Endodermal cell (in vitro differentiated cells): ENCODE measurements at regions not wholly inside any gene's neighbourhood (a gene's known extent, or its start where the extent isn't known, plus 50 kb on each side); places are given as distances from the start of the nearest gene placed in this dataset.

Experiments used
- DNase-seq: peaks from one replicate; pipeline ENCODE4 v3.0.0-alpha.2; 2017
- H3K27ac ChIP-seq: 2 replicates; pipeline ENCODE4 v1.5.1; 2013; ENCODE audit warnings: mild to moderate bottlenecking, low read depth, low read length, moderate library complexity
- H3K27me3 ChIP-seq: 2 replicates; pipeline ENCODE4 v1.6.1; 2013; ENCODE audit warnings: mild to moderate bottlenecking, low read length, moderate library complexity; ENCODE audit not compliant: insufficient read depth, control insufficient read depth, poor library complexity, severe bottlenecking
- H3K36me3 ChIP-seq: 2 replicates; pipeline ENCODE4 v1.7.0; 2013; ENCODE audit warnings: mild to moderate bottlenecking, low read length, moderate library complexity; ENCODE audit not compliant: control insufficient read depth, insufficient read depth
- H3K4me1 ChIP-seq: one replicate; pipeline ENCODE4 v1.7.0; 2013; ENCODE audit warnings: low read length; ENCODE audit not compliant: control insufficient read depth, insufficient read depth
- H3K4me3 ChIP-seq: 2 replicates; pipeline ENCODE4 v1.5.1; 2013; ENCODE audit warnings: mild to moderate bottlenecking, low read length, moderate library complexity
- H3K9ac ChIP-seq: 2 replicates; pipeline ENCODE4 v1.6.1; 2013; ENCODE audit warnings: mild to moderate bottlenecking, low read length, moderate library complexity; ENCODE audit not compliant: poor library complexity, severe bottlenecking; ENCODE audit errors: extremely low read depth
- H3K9me3 ChIP-seq: 2 replicates; pipeline ENCODE4 v1.6.1; 2013; ENCODE audit warnings: mild to moderate bottlenecking, low read length, moderate library complexity; ENCODE audit not compliant: control insufficient read depth
- H3K27ac Mint-ChIP-seq: 2 replicates; pipeline ENCODE4 v1.8.0; 2020; ENCODE audit warnings: mixed read lengths
- H3K27me3 Mint-ChIP-seq: 2 replicates; pipeline ENCODE4 v1.8.0; 2021; ENCODE audit warnings: mild to moderate bottlenecking, mixed read lengths; ENCODE audit not compliant: insufficient read depth
- H3K36me3 Mint-ChIP-seq: 2 replicates; pipeline ENCODE4 v1.8.0; 2020; ENCODE audit warnings: low read depth, mixed read lengths
- H3K4me1 Mint-ChIP-seq: 2 replicates; pipeline ENCODE4 v1.8.0; 2020; ENCODE audit warnings: mixed read lengths
- H3K4me3 Mint-ChIP-seq: 2 replicates; pipeline ENCODE4 v1.8.0; 2020; ENCODE audit warnings: mild to moderate bottlenecking, moderate library complexity, mixed read lengths
- H3K9me3 Mint-ChIP-seq: 2 replicates; pipeline ENCODE4 v1.8.0; 2020; ENCODE audit warnings: mild to moderate bottlenecking, mixed read lengths
- CTCF ChIP-seq: fragments of 200-600 bp; sonication (generic); conservative IDR thresholded peaks from 2 replicates; pipeline ENCODE4 v1.5.0; 2021; ENCODE audit warnings: antibody characterized with exemption, mild to moderate bottlenecking
- WGBS, 2 experiments: methylation state at CpG; one replicate each; pipeline versions ENCODE4 v1.1.5 to v1.1.7; 2013; ENCODE audit warnings: missing lambda C conversion rate in 2 of 2, mixed read lengths in 1 of 2; ENCODE audit not compliant: insufficient coverage in 1 of 2, insufficient read length in 1 of 2; 5-methylcytosine and 5-hydroxymethylcytosine counted together

- Mint-ChIP-seq H3K4me1 (peaks cover 12% of the 10 kb centered on the region), H3K27ac (no peak overlapping the region), H3K27me3 (peaks cover 31% of the 10 kb centered on the region), H3K9me3 (no peaks in the 10 kb centered on the region), H3K36me3 (no peaks in the 10 kb centered on the region), H3K4me3 (no peak overlapping the region)
- no peak overlapping the region for H3K9ac ChIP-seq
- no peak overlapping the region for H3K4me3 ChIP-seq
- 91 to 94% methylated on average over 5 to 8 of the region's 8 CpGs for WGBS, 2 experiments
- no peak for TF ChIP-seq CTCF
- H3K27ac ChIP-seq: no peak overlapping the region
- H3K27me3 ChIP-seq: no peaks in the 10 kb centered on the region
- no peaks in the 10 kb centered on the region for H3K36me3 ChIP-seq
- DNase-seq: no peak
- no peaks in the 10 kb centered on the region for H3K9me3 ChIP-seq
- no peaks in the 10 kb centered on the region for H3K4me1 ChIP-seq
Observed at GRCh38 chr22:27581688-27582087, 219.9 kb downstream of the MN1 start.

GRCh38 chr22:27583856-27584255 is 217.7 kb downstream of the MN1 start:
- H3K36me3 ChIP-seq: no peaks in the 10 kb centered on the region
- H3K4me3 ChIP-seq: no peak overlapping the region
- H3K9ac ChIP-seq: no peak overlapping the region
- Mint-ChIP-seq H3K9me3 (no peaks in the 10 kb centered on the region), H3K4me1 (peaks cover 15% of the 10 kb centered on the region), H3K4me3 (no peak overlapping the region), H3K36me3 (no peaks in the 10 kb centered on the region), H3K27ac (no peak overlapping the region), H3K27me3 (peaks cover 30% of the 10 kb centered on the region)
- WGBS, 2 experiments: 80 to 95% methylated on average over 6 to 9 of the region's 9 CpGs
- no peak for DNase-seq
- no peak for TF ChIP-seq CTCF
- H3K27ac ChIP-seq: no peak overlapping the region
- H3K27me3 ChIP-seq: no peaks in the 10 kb centered on the region
- H3K9me3 ChIP-seq: no peaks in the 10 kb centered on the region
- H3K4me1 ChIP-seq: no peaks in the 10 kb centered on the region

GRCh38 chr22:27585141-27585540 is 216.4 kb downstream of the MN1 start:
- no peak overlapping the region for H3K27ac ChIP-seq
- Mint-ChIP-seq H3K27ac (no peak overlapping the region), H3K9me3 (no peaks in the 10 kb centered on the region), H3K4me3 (no peak overlapping the region), H3K36me3 (no peaks in the 10 kb centered on the region), H3K27me3 (peaks cover 22% of the 10 kb centered on the region), H3K4me1 (peaks cover 15% of the 10 kb centered on the region)
- no peak for DNase-seq
- no peak overlapping the region for H3K9ac ChIP-seq
- H3K36me3 ChIP-seq: no peaks in the 10 kb centered on the region
- no peaks in the 10 kb centered on the region for H3K27me3 ChIP-seq
- no peaks in the 10 kb centered on the region for H3K9me3 ChIP-seq
- TF ChIP-seq CTCF: no peak
- 88 to 94% methylated on average over 2 of the region's 2 CpGs for WGBS, 2 experiments
- no peaks in the 10 kb centered on the region for H3K4me1 ChIP-seq
- H3K4me3 ChIP-seq: no peak overlapping the region
